GM18909 (cell line): ENCODE measurements at regions not wholly inside any gene's neighbourhood (a gene's known extent, or its start where the extent isn't known, plus 50 kb on each side); places are given as distances from the start of the nearest gene placed in this dataset.
"Not testable (repeated sequence)": the region's sequence is repeated elsewhere in the genome, so short reads cannot be mapped to it uniquely, and the experiment has no call there.

Source experiments
- ATAC-seq: cut with Tn5 transposase; IDR thresholded peaks from one replicate; pipeline ENCODE4 v1.9.1; 2021; ENCODE audit warnings: mild to moderate bottlenecking; ENCODE audit not compliant: unreplicated experiment, poor library complexity

GRCh38 chr16:73973174-73973573, 323.4 kb upstream of the PSMD7 start:
- ATAC-seq = no peak

- ATAC-seq = no peak
Measured at GRCh38 chr16:73966851-73967250, 329.8 kb upstream of the PSMD7 start.

- ATAC-seq = no peak
Measured at GRCh38 chr16:73965591-73965990, 331.0 kb upstream of the PSMD7 start.

GRCh38 chr16:73956587-73957494, 339.8 kb upstream of the PSMD7 start:
- no peak for ATAC-seq

GRCh38 chr16:73955702-73956101, 340.9 kb upstream of the PSMD7 start:
- ATAC-seq = no peak

- no peak for ATAC-seq
Measured at GRCh38 chr16:73955255-73955654, 341.4 kb upstream of the PSMD7 start.

- ATAC-seq = no peak
Measured at GRCh38 chr16:73951481-73951880, 345.1 kb upstream of the PSMD7 start.

- no peak for ATAC-seq
Measured at GRCh38 chr16:73949574-73950320, 346.9 kb upstream of the PSMD7 start.

GRCh38 chr16:73945631-73946030, 351.0 kb upstream of the PSMD7 start:
- no peak for ATAC-seq

- not testable (repeated sequence) for ATAC-seq
Measured at GRCh38 chr16:73943184-73943583, 353.4 kb upstream of the PSMD7 start.

- ATAC-seq = not testable (repeated sequence)
Measured at GRCh38 chr16:73940786-73941185, 355.8 kb upstream of the PSMD7 start.

- ATAC-seq = no peak
Measured at GRCh38 chr16:73923951-73924350, 372.7 kb upstream of the PSMD7 start.

GRCh38 chr16:73921295-73921694, 375.3 kb upstream of the PSMD7 start:
- ATAC-seq = no peak

GRCh38 chr16:73916829-73917594, 379.6 kb upstream of the PSMD7 start:
- ATAC-seq = no peak

GRCh38 chr16:73915935-73916334, 380.7 kb upstream of the PSMD7 start:
- ATAC-seq = no peak

- no peak for ATAC-seq
Measured at GRCh38 chr16:73915140-73915539, 381.5 kb upstream of the PSMD7 start.

GRCh38 chr16:73912850-73913249, 383.8 kb upstream of the PSMD7 start:
- no peak for ATAC-seq

- ATAC-seq = no peak
Measured at GRCh38 chr16:73912281-73912680, 384.3 kb upstream of the PSMD7 start.

GRCh38 chr16:73909529-73910035, 387.0 kb upstream of the PSMD7 start:
- ATAC-seq = no peak

GRCh38 chr16:73891129-73891542, 405.5 kb upstream of the PSMD7 start:
- ATAC-seq = no peak
